SK-N-SH treated with all-trans-retinoic acid at 6 μM for 48 hours (cell line): ENCODE measurements at regions not wholly inside any gene's neighbourhood (a gene's known extent, or its start where the extent isn't known, plus 50 kb on each side); places are given as distances from the start of the nearest gene placed in this dataset.

Experiments used
- CSDC2 ChIP-seq: fragments of 250-450 bp; sonication (Bioruptor Pico); IDR thresholded peaks from 2 replicates; pipeline ENCODE4 v1.5.0; 2020; ENCODE audit warnings: mild to moderate bottlenecking, moderate library complexity
- ESRRG ChIP-seq: fragments of 250-450 bp; sonication (Bioruptor Pico); IDR thresholded peaks from 2 replicates; pipeline ENCODE4 v1.6.1; 2021; ENCODE audit warnings: mild to moderate bottlenecking
- GLIS3 ChIP-seq: fragments of 250-450 bp; sonication (Bioruptor Pico); IDR thresholded peaks from 2 replicates; pipeline ENCODE4 v1.5.0; 2020; ENCODE audit warnings: mild to moderate bottlenecking, moderate library complexity
- ISL1 ChIP-seq: fragments of 250-450 bp; sonication (Bioruptor Pico); IDR thresholded peaks from 2 replicates; pipeline ENCODE4 v2.1.2; 2022; ENCODE audit warnings: mild to moderate bottlenecking, moderate library complexity
- TOX ChIP-seq: fragments of 250-450 bp; sonication (Bioruptor Pico); IDR thresholded peaks from 2 replicates; pipeline ENCODE4 v1.8.0; 2021; ENCODE audit warnings: mild to moderate bottlenecking, moderate library complexity, borderline replicate concordance
- ZFP3 ChIP-seq: fragments of 250-450 bp; sonication (Bioruptor Pico); IDR thresholded peaks from 2 replicates; pipeline ENCODE4 v1.5.0; 2020; ENCODE audit warnings: mild to moderate bottlenecking, moderate library complexity
- ZFP30 ChIP-seq: fragments of 450-650 bp; formaldehyde crosslinking; IDR thresholded peaks from 2 replicates; pipeline ENCODE4 v1.5.0; 2022; ENCODE audit warnings: mild to moderate bottlenecking, moderate library complexity
- ZNF70 ChIP-seq: fragments of 450-650 bp; formaldehyde crosslinking; IDR thresholded peaks from 2 replicates; pipeline ENCODE4 v1.5.0; 2020; ENCODE audit warnings: mild to moderate bottlenecking, moderate library complexity
- TF ChIP-seq, protein P1 (sequence below): fragments of 250-450 bp; sonication (Bioruptor Pico); IDR thresholded peaks from 2 replicates; pipeline ENCODE4 v1.5.1; 2021; ENCODE audit warnings: mild to moderate bottlenecking, moderate library complexity
- TF ChIP-seq, protein P2 (sequence below): fragments of 250-450 bp; sonication (Bioruptor Pico); IDR thresholded peaks from 2 replicates; pipeline ENCODE4 v1.5.1; 2020; ENCODE audit warnings: low read depth, mild to moderate bottlenecking, moderate library complexity
- TF ChIP-seq, protein P3 (sequence below): fragments of 250-450 bp; sonication (Bioruptor Pico); IDR thresholded peaks from 2 replicates; pipeline ENCODE4 v1.8.0; 2020; ENCODE audit warnings: mild to moderate bottlenecking, moderate library complexity, borderline replicate concordance
- TF ChIP-seq, protein P4 (sequence below): fragments of 250-450 bp; sonication (Bioruptor Pico); IDR thresholded peaks from 2 replicates; pipeline ENCODE4 v1.5.0; 2020; ENCODE audit warnings: mild to moderate bottlenecking, moderate library complexity
- TF ChIP-seq, protein P5 (sequence below): fragments of 250-450 bp; sonication (Bioruptor Pico); IDR thresholded peaks from 2 replicates; pipeline ENCODE4 v1.8.0; 2021; ENCODE audit warnings: low read depth, mild to moderate bottlenecking, moderate library complexity, borderline replicate concordance

DNA sequence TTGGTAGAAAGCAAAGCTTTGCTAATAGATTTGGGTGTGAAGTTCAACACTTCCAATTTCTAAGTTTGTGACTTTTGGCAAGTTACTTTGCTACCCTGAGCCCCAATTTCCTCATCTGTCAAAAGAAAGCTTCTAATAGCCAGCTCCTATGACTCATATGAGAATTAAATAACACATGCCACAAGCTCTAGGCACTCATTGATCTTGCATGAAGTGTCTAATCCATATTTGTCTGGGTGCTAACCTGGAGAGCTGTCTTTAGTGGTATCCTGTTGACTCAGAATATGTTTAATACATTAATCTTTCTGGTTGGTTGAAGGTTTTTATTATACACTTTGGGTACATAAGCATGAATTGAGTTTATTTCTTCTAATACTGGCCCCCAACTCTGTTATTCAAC, 188.8 kb downstream of the POSTN start:
- no peak for TF ChIP-seq GLIS3 (CRISPR knock-in tag)
- TF ChIP-seq ZNF70 (CRISPR knock-in tag), result no peak
- TF ChIP-seq, protein P1, sequence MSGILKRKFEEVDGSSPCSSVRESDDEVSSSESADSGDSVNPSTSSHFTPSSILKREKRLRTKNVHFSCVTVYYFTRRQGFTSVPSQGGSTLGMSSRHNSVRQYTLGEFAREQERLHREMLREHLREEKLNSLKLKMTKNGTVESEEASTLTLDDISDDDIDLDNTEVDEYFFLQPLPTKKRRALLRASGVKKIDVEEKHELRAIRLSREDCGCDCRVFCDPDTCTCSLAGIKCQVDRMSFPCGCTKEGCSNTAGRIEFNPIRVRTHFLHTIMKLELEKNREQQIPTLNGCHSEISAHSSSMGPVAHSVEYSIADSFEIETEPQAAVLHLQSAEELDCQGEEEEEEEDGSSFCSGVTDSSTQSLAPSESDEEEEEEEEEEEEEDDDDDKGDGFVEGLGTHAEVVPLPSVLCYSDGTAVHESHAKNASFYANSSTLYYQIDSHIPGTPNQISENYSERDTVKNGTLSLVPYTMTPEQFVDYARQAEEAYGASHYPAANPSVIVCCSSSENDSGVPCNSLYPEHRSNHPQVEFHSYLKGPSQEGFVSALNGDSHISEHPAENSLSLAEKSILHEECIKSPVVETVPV (CRISPR knock-in tag), result no peak
- no peak for TF ChIP-seq ZFP3 (CRISPR knock-in tag)
- TF ChIP-seq, protein P2, sequence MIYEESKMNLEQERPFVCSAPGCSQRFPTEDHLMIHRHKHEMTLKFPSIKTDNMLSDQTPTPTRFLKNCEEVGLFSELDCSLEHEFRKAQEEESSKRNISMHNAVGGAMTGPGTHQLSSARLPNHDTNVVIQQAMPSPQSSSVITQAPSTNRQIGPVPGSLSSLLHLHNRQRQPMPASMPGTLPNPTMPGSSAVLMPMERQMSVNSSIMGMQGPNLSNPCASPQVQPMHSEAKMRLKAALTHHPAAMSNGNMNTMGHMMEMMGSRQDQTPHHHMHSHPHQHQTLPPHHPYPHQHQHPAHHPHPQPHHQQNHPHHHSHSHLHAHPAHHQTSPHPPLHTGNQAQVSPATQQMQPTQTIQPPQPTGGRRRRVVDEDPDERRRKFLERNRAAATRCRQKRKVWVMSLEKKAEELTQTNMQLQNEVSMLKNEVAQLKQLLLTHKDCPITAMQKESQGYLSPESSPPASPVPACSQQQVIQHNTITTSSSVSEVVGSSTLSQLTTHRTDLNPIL (CRISPR knock-in tag), result no peak
- TF ChIP-seq, protein P3, sequence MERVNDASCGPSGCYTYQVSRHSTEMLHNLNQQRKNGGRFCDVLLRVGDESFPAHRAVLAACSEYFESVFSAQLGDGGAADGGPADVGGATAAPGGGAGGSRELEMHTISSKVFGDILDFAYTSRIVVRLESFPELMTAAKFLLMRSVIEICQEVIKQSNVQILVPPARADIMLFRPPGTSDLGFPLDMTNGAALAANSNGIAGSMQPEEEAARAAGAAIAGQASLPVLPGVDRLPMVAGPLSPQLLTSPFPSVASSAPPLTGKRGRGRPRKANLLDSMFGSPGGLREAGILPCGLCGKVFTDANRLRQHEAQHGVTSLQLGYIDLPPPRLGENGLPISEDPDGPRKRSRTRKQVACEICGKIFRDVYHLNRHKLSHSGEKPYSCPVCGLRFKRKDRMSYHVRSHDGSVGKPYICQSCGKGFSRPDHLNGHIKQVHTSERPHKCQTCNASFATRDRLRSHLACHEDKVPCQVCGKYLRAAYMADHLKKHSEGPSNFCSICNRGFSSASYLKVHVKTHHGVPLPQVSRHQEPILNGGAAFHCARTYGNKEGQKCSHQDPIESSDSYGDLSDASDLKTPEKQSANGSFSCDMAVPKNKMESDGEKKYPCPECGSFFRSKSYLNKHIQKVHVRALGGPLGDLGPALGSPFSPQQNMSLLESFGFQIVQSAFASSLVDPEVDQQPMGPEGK, result no peak
- TF ChIP-seq, protein P4, sequence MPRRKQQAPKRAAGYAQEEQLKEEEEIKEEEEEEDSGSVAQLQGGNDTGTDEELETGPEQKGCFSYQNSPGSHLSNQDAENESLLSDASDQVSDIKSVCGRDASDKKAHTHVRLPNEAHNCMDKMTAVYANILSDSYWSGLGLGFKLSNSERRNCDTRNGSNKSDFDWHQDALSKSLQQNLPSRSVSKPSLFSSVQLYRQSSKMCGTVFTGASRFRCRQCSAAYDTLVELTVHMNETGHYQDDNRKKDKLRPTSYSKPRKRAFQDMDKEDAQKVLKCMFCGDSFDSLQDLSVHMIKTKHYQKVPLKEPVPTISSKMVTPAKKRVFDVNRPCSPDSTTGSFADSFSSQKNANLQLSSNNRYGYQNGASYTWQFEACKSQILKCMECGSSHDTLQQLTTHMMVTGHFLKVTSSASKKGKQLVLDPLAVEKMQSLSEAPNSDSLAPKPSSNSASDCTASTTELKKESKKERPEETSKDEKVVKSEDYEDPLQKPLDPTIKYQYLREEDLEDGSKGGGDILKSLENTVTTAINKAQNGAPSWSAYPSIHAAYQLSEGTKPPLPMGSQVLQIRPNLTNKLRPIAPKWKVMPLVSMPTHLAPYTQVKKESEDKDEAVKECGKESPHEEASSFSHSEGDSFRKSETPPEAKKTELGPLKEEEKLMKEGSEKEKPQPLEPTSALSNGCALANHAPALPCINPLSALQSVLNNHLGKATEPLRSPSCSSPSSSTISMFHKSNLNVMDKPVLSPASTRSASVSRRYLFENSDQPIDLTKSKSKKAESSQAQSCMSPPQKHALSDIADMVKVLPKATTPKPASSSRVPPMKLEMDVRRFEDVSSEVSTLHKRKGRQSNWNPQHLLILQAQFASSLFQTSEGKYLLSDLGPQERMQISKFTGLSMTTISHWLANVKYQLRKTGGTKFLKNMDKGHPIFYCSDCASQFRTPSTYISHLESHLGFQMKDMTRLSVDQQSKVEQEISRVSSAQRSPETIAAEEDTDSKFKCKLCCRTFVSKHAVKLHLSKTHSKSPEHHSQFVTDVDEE, result no peak
- no peak for TF ChIP-seq ISL1
- TF ChIP-seq ZFP30 (CRISPR knock-in tag), result no peak
- no peak for TF ChIP-seq TOX (CRISPR knock-in tag)
- no peak for TF ChIP-seq ESRRG (CRISPR knock-in tag)
- TF ChIP-seq, protein P5, sequence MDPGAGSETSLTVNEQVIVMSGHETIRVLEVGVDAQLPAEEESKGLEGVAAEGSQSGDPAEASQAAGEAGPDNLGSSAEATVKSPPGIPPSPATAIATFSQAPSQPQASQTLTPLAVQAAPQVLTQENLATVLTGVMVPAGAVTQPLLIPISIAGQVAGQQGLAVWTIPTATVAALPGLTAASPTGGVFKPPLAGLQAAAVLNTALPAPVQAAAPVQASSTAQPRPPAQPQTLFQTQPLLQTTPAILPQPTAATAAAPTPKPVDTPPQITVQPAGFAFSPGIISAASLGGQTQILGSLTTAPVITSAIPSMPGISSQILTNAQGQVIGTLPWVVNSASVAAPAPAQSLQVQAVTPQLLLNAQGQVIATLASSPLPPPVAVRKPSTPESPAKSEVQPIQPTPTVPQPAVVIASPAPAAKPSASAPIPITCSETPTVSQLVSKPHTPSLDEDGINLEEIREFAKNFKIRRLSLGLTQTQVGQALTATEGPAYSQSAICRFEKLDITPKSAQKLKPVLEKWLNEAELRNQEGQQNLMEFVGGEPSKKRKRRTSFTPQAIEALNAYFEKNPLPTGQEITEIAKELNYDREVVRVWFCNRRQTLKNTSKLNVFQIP (CRISPR knock-in tag), result no peak
- TF ChIP-seq CSDC2, result no peak
